Activated CD8-positive, alpha-beta T cell treated with anti-CD3 and anti-CD28 coated beads for 36 hours (primary cell): ENCODE measurements at regions not wholly inside any gene's neighbourhood (a gene's known extent, or its start where the extent isn't known, plus 50 kb on each side); places are given as distances from the start of the nearest gene placed in this dataset.
"Not testable (repeated sequence)": the region's sequence is repeated elsewhere in the genome, so short reads cannot be mapped to it uniquely, and the experiment has no call there.

Source experiments
- ATAC-seq: fragments of 200-7000 bp; cut with Tn5 transposase; one replicate; pipeline ENCODE4 v1.10.0; 2021; ENCODE audit warnings: mild to moderate bottlenecking, moderate library complexity
- CTCF ChIA-PET: fragments of 350-600 bp; sonication (Branson Sonifier 250); formaldehyde crosslinking; loops from one replicate; lab custom pipeline; 2021; ENCODE audit warnings: antibody characterized with exemption; lab: Charles Lee
- POLR2A ChIA-PET: fragments of 350-600 bp; sonication (Branson Sonifier 250); formaldehyde crosslinking; loops from one replicate; lab custom pipeline; 2021; ENCODE audit warnings: antibody characterized with exemption; lab: Charles Lee
- DNase-seq: peaks from one replicate; pipeline ENCODE4 v3.0.0-alpha.2; 2020
- H3K27ac Mint-ChIP-seq: one replicate; pipeline ENCODE4 v1.8.0; 2021; ENCODE audit warnings: mild to moderate bottlenecking, mixed read lengths
- H3K27me3 Mint-ChIP-seq: one replicate; pipeline ENCODE4 v1.8.0; 2021; ENCODE audit warnings: mixed read lengths
- H3K36me3 Mint-ChIP-seq: one replicate; pipeline ENCODE4 v1.8.0; 2021; ENCODE audit warnings: low read depth, mixed read lengths
- H3K4me1 Mint-ChIP-seq: one replicate; pipeline ENCODE4 v1.8.0; 2021; ENCODE audit warnings: low read depth, mixed read lengths
- H3K4me3 Mint-ChIP-seq: one replicate; pipeline ENCODE4 v1.8.0; 2021; ENCODE audit warnings: mild to moderate bottlenecking, moderate library complexity, mixed read lengths
- H3K9me3 Mint-ChIP-seq: one replicate; pipeline ENCODE4 v1.8.0; 2021; ENCODE audit warnings: mixed read lengths
- CTCF ChIP-seq: fragments of 200-600 bp; IDR thresholded peaks from one replicate; pipeline ENCODE4 v1.8.0; 2022; ENCODE audit warnings: antibody characterized with exemption, mild to moderate bottlenecking
- intact Hi-C: fragments of 100-400 bp; cut with micrococcal nuclease; formaldehyde crosslinking; loops from one replicate; pipeline ENCODE4 v1.10.0; 2022

GRCh38 chr7:41559426-41559825, 143.5 kb downstream of the INHBA start:
- intact Hi-C loops = no loop called here
- DNase-seq (no peak), ATAC-seq (no peak)
- Mint-ChIP-seq H3K27me3 (no peaks in the 10 kb centered on the region), H3K9me3 (no peaks in the 10 kb centered on the region), H3K4me1 (no peaks in the 10 kb centered on the region), H3K36me3 (no peaks in the 10 kb centered on the region), H3K27ac (no peak overlapping the region), H3K4me3 (no peak overlapping the region)
- CTCF ChIA-PET = no interaction called here
- POLR2A ChIA-PET = no interaction called here
- no peak for TF ChIP-seq CTCF

- Mint-ChIP-seq H3K9me3 (peaks cover 4% of the 10 kb centered on the region), H3K36me3 (no peaks in the 10 kb centered on the region), H3K27me3 (no peaks in the 10 kb centered on the region), H3K4me3 (no peak overlapping the region), H3K4me1 (no peaks in the 10 kb centered on the region), H3K27ac (no peak overlapping the region)
- intact Hi-C loops = no loop called here
- CTCF ChIA-PET = no interaction called here
- TF ChIP-seq CTCF = no peak
- ATAC-seq (no peak), DNase-seq (no peak)
- POLR2A ChIA-PET = interaction anchor here (0.7 kb wide), 1 partner anchor 392 kb away, joined by 3 read pairs; no protein-coding TSS in a partner anchor
Measured at GRCh38 chr7:41554481-41554880, 148.4 kb downstream of the INHBA start.

GRCh38 chr7:41550046-41550445, 152.8 kb downstream of the INHBA start:
- H3K4me1 Mint-ChIP-seq, H3K4me3 Mint-ChIP-seq, H3K9me3 Mint-ChIP-seq, CTCF ChIA-PET, H3K36me3 Mint-ChIP-seq, DNase-seq, H3K27me3 Mint-ChIP-seq, POLR2A ChIA-PET, intact Hi-C loops, ATAC-seq, H3K27ac Mint-ChIP-seq: not testable (repeated sequence)

- CTCF ChIA-PET = no interaction called here
- intact Hi-C loops = no loop called here
- no peak for ATAC-seq
- H3K27me3 Mint-ChIP-seq = no peaks in the 10 kb centered on the region
- POLR2A ChIA-PET = no interaction called here
- no peak for TF ChIP-seq CTCF
- H3K27ac Mint-ChIP-seq = no peak overlapping the region
- no peak overlapping the region for H3K4me3 Mint-ChIP-seq
- no peaks in the 10 kb centered on the region for H3K9me3 Mint-ChIP-seq
- DNase-seq = no peak
- H3K36me3 Mint-ChIP-seq = no peaks in the 10 kb centered on the region
- H3K4me1 Mint-ChIP-seq = no peaks in the 10 kb centered on the region
Measured at GRCh38 chr7:41544241-41544640, 158.6 kb downstream of the INHBA start.

GRCh38 chr7:41540601-41541000, 162.3 kb downstream of the INHBA start:
- Mint-ChIP-seq H3K9me3 (peaks cover 2% of the 10 kb centered on the region), H3K4me1 (no peaks in the 10 kb centered on the region), H3K36me3 (no peaks in the 10 kb centered on the region), H3K4me3 (no peak overlapping the region), H3K27ac (no peak overlapping the region), H3K27me3 (no peaks in the 10 kb centered on the region)
- ChIA-PET CTCF (no interaction called here), POLR2A (no interaction called here)
- ATAC-seq (no peak), DNase-seq (no peak)
- intact Hi-C loops = no loop called here
- TF ChIP-seq CTCF = no peak
